Right renal cortex interstitium (tissue), 3 donors: ENCODE measurements at regions not wholly inside any gene's neighbourhood (a gene's known extent, or its start where the extent isn't known, plus 50 kb on each side); places are given as distances from the start of the nearest gene placed in this dataset.
"Not testable (repeated sequence)": the region's sequence is repeated elsewhere in the genome, so short reads cannot be mapped to it uniquely, and the experiment has no call there.

Source experiments
- DNase-seq, 3 donors: peaks; one replicate each; pipeline ENCODE4 v3.0.0-alpha.2; 2013; ENCODE audit warnings: low read depth in 3 of 3, low spot score in 2 of 3

DNA sequence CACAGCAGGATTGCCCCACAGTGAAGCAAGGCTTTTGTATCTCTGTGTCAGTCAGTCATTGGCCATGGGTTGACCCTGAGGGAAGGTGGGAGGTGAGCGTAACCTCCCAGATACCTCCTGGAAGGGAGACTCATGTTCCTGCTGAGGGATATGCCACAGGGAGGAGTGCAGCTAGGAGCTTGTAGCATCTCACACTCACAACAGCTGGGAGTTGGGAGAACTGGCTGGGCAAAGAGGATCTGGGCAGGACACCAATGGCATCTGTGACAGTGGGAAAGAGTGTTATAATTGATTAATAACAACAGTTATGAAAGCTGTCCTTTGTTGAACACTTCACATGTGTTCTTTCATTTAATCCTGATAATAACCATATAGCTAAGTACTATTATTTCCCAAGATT, 171.0 kb downstream of the TLE3 start:
- DNase-seq = no peak

DNA sequence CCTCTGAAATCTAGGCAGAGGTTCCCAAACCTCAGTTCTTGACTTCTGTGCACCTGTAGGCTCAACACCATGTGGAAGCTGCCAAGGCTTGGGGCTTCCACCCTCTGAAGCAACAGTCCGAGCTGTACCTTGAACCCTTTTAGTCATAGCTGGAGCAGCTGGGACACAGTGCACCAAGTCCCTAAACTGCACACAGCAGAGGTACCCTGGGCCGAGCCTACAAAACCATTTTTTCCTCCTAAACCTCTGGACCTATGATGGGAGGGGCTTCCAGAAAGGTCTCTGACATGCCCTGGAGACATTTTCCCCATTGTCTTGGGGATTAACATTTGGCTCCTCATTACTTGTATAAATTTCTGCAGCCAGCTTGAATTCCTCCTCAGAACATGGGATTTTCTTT, 168.8 kb downstream of the TLE3 start:
- DNase-seq = not testable (repeated sequence)

DNA sequence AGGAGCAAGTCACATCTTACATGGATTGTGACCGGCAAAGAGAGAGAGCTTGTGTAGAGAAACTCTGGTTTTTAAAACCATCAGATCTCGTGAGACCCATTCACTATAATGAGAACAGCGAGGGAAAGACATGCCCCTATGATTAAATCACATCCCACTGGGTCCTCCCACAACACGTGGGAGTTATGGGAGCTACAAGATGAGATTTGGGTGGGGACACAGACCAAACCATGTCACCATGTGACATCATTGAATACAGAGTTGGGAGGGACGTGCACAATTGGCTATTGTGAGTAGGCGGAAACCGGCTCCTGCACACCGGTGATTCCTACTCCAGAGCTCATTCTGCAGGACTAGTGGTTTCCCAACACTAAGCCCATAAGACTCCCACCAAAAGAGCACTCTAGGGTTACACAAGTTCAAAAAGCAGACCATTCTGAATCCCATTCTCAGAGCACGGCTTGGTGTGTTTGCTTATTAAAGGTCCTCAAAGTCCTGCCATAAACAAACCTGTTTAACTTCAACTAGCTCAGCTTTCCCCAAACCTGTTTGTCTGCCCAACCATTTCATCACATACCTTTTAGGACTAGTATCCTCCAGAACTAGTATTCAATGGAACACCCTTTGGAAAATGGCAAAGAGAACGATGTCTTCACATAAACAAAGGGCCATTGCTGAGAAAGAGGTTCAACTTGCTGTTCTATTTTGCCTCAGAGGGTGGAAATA, 167.6 kb downstream of the TLE3 start:
- no peak for DNase-seq

DNA sequence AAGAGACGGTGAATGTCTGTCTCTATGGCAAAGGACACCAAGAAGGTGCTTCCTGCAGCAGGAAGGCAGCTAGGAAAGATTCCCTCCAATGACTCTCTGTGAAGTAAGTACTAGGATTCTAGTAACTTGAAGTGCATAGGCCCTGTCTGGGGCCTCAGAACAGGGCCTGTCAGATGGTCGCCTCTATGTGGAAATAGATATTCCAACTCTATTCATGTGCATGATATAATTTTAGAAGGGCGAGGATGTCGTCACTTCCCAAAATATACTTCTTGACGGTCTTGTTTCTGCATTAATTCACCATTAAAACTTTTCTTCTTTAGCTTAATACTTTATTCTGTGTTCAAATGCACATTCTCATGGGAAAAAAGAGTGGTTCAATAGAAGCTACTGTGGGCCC, 167.0 kb downstream of the TLE3 start:
- DNase-seq = no peak

GRCh38 chr15:69931156-69931555, 166.6 kb downstream of the TLE3 start:
- no peak for DNase-seq

DNA sequence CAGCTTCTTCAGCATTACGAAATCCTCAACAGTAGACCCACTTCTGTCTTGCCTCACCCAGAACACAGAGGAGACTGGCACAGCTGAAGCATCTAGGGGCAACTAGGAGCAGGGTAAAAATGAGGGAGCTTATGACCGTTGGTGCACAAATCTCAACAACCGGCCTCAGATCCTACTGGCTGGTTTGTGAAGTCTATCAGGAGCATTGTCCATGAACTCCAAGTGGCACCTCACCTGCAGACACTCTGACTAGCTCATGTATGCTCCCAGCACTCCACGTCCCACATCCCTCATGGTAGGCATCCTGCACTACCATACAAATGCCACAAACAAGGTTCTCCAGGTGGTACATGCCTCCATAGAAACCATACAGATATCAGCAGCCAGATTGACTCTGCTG, 163.1 kb downstream of the TLE3 start:
- DNase-seq = no peak

DNA sequence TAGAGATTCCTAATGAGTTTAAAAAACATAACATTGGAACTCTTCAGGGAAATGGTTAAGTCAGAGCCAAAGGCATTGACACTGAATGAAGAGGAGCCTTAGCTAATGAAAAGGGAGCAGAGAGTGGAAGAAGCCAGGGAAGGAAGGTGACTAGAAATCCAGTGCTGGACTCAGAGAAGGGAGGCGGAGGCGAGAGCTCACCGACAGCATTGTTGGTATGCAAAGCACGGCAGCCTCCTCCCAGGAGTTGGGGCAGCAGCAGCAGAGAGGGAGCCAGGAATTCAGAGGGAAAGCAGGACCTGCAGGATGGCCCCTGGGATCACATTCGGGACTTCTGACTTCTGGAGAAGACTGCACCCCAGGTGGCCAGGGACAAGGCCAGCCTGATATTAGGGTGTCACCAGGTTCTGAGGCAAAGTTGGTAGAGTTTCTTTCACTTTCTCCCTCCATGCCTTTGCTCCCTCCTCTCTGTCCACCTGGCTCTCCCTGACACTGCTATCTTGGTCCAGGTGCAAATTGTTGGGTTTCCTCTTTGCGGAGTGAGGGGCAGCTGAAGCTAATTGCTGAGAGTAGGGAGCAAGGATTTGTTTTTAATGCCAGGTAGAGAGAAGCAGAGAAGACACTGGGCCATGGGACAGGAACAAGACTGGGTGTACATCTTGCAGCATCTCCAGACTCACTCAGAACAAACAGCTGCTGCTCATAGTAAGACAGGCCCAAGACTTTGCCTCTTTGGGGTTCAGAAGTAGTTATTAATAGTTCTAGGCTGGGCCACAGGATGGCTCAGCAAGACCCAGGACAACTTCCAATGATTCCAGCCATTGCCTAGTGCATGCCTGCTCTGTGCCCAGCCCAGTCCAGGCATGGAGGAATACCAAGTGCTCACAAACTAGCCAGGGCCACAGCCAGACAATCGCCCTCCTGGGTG, 157.9 kb downstream of the TLE3 start:
- DNase-seq = no peak

- DNase-seq = no peak
Measured at GRCh38 chr15:69940441-69941300, 157.0 kb downstream of the TLE3 start.

- no peak for DNase-seq
Measured at GRCh38 chr15:69941301-69941605, 156.5 kb downstream of the TLE3 start.

- DNase-seq = no peak
Measured at GRCh38 chr15:69941706-69942495, 155.8 kb downstream of the TLE3 start.

DNA sequence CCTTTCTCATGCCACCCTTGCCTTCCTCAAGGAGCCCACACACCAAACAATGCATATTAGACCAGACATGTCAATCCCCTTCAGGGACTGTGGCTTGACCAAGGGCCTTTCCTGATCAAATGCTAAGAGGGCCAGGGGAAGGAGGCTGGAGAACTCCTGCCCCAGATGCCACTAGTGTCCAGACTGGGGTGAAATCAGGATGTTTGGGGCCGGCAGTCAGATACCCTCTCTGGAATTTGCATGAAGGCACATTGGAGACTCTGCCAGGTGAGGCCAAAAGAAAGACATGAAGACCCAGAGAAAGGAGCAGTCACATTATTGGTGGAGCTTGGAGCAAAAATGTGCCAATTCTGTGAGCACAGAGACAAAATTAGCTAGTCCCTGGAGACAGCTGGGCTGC, 154.1 kb downstream of the TLE3 start:
- no peak for DNase-seq

GRCh38 chr15:69945729-69946128, 152.0 kb downstream of the TLE3 start:
- DNase-seq = no peak

DNA sequence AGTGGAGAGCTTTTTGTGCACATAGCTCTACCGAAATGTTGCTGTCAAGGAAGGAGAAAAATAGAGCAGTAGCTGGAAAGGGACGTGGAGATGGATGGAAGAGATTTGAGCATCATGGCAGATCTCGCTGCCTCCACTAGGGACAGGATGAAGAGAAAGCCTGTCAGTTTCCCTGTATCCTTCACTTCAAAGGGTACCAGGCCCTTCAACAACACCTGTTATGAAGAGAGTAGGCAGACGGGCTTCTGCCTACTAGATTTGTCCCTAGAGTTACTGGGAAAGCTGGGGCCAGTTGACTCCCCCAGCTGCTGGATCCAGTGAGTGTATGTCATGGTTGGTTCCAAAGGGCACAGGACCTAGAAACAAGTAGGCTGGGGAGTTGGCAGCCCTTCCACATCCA, 150.8 kb downstream of the TLE3 start:
- no peak for DNase-seq

DNA sequence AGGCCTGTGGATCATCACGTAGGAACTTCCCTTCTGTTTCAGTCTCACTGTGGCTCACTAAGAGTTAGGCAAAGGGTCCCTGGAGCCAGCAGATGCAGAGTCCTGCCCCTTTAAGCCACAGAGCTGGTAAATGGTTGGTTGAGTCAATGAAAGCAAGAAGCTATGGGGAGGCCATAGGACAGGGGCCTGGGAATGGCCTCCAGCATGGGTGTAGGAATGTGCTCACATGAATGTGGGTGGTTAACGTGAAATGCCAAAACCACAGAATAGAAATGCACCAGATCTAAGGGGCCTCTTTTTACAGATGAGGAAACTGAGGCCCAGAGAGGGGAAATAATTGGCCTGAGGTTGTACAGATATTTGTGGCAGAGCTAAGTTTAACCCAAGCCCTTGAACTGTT, 150.3 kb downstream of the TLE3 start:
- no peak for DNase-seq

- no peak for DNase-seq
Measured at GRCh38 chr15:69949485-69949884, 148.2 kb downstream of the TLE3 start.

- DNase-seq = no peak
Measured at GRCh38 chr15:69951256-69951897, 146.3 kb downstream of the TLE3 start.

DNA sequence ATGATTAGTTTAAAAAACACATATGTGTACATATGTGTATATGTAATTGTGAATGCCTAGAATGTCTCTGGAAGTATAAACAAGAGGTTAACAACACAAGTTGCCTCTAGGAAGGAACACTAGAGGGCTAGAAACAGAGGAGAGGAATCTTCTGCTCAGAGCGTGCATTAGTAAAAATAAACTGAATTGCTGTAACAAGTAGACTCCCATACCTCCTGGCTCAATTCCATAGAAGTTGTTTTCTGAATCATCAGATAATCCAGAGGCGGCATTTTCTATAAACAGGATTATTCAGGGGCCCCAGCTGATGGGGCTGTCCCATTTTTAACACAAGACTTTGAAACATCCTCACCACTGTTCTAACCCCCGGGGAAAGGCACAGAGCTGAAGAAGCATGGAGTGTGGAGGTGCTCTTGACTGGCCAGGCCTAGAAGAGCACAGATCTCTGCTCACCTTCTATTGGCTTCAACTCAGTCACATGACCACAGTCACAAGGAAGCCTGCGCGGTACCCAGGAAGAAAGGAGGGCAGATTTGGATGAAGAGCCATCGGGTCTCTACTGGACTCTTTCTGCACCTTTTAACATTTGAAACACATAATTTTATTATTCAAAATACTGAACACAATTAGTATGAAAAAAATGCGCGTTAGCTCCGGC, 145.7 kb downstream of the TLE3 start:
- no peak for DNase-seq

DNA sequence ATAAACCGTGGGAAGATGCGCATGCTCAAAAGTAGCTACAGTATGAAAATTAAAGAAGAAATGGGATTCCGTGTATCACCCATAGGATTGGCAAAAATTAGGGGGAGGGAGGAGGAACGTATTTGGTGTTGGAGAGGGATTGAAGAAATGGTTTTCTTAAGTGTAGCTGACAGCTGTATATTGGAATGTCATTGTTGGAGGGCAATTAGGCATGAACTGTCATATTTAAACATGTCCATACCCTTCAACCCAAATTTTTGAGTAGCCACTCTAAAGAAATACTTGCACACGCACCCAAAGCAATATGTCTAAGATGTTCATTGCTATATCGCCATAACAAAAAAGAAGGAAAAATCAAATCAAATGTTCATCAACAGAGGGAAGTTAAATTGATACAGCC, 144.7 kb downstream of the TLE3 start:
- DNase-seq = no peak

GRCh38 chr15:69953816-69954215, 143.9 kb downstream of the TLE3 start:
- DNase-seq = no peak

- no peak for DNase-seq
Measured at GRCh38 chr15:69954666-69955065, 143.1 kb downstream of the TLE3 start.
